GM19025 (cell line): ENCODE measurements at regions not wholly inside any gene's neighbourhood (a gene's known extent, or its start where the extent isn't known, plus 50 kb on each side); places are given as distances from the start of the nearest gene placed in this dataset.
"Not testable (repeated sequence)": the region's sequence is repeated elsewhere in the genome, so short reads cannot be mapped to it uniquely, and the experiment has no call there.

Experiments used
- ATAC-seq: cut with Tn5 transposase; IDR thresholded peaks from one replicate; pipeline ENCODE4 v1.9.1; 2021; ENCODE audit warnings: mild to moderate bottlenecking, low read depth, moderate library complexity; ENCODE audit not compliant: unreplicated experiment

- ATAC-seq, result no peak
These were observed 103.6 kb upstream of the ADGRG2 start for GRCh38 chrX:19225909-19226308.

GRCh38 chrX:19229896-19230295 is 107.6 kb upstream of the ADGRG2 start:
- not testable (repeated sequence) for ATAC-seq

GRCh38 chrX:19237901-19238300 is 105.8 kb upstream of the PDHA1 start:
- ATAC-seq, result no peak

- ATAC-seq, result no peak
These were observed 100.3 kb upstream of the PDHA1 start for GRCh38 chrX:19243431-19243830.

DNA sequence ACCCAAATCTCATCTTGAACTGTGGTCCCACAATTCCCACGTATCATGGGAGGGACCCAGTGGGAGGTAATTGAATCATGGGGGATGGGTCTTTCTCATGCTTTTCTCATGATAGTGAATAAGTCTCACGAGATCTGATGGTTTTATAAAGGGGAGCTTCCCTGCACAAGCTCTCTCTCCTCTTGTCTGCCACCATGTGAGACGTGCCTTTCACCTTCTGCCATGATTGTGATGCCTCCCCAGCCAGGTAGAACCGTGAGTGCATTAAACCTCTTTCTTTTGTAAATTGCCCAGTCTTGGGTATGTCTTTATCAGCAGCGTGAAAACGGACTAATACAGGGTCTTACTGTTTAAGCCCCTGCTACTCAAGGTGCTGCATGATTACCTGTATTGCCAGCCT is 98.8 kb upstream of the PDHA1 start:
- ATAC-seq, result not testable (repeated sequence)

- ATAC-seq, result no peak
These were observed 97.9 kb upstream of the PDHA1 start for GRCh38 chrX:19245711-19246269.

GRCh38 chrX:19256986-19257385 is 86.7 kb upstream of the PDHA1 start:
- ATAC-seq, result no peak

GRCh38 chrX:19261026-19261425 is 82.7 kb upstream of the PDHA1 start:
- ATAC-seq, result not testable (repeated sequence)

GRCh38 chrX:19270727-19271126 is 73.0 kb upstream of the PDHA1 start:
- no peak for ATAC-seq

- ATAC-seq, result no peak
These were observed 71.3 kb upstream of the PDHA1 start for GRCh38 chrX:19272452-19272851.

- no peak for ATAC-seq
These were observed 63.1 kb upstream of the PDHA1 start for GRCh38 chrX:19280636-19281035.

GRCh38 chrX:19281256-19281655 is 62.5 kb upstream of the PDHA1 start:
- ATAC-seq, result no peak

DNA sequence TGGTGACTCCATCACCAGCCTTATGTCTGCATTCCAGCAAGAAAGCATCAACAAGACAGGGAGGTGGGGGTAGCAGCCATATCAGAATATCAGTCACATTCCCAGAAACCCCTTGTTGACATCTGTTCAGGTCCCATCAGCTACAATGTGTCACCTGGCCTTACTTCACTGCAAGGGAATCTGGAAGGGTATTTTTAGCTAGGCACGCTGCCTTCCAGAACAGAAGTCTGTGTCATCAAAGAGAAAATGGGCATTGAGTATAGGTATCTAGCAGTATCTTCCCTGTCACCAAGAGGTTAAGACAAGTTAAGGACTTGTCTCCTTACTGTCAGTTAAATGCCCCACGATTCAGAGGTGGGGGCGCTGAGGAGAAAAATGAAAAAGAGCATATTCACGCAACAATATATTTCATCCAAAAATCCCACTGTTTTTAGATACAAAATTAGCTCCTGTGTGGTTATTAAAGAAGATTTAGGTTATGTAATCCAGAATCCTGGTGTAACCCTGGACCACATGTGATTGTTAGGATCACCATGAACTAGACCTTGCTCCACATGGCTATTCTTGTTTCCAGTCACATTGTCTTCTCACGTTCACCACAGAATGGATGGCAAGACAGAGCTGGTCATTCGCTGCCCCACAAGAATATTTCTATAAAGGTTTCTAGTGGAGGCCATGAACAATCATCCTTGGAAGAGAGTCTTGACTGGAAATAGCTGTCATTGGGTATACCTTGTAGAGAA is 60.0 kb upstream of the PDHA1 start:
- ATAC-seq, result no peak

DNA sequence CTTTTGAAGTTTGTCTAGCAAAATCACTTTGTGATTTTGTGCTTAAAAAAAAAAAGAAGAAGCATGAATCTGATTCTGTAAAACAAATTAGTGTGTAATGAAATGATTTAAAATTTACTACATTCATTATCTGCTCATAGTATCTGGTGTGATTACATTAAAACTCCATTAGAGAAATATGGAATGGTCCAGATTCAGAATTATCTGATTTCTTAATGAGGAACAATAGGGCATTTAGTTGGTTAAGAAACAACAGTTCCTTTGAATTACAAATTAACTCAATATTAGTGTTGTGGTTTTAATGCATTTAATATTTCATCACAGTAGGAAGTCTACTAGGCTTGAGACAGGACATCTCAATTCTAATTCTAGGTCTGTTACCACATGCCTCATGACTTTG is 57.9 kb upstream of the PDHA1 start:
- ATAC-seq, result no peak

- ATAC-seq, result no peak
These were observed 52.6 kb upstream of the PDHA1 start for GRCh38 chrX:19291086-19291485.

GRCh38 chrX:19293606-19294325 is 50.0 kb upstream of the PDHA1 start:
- ATAC-seq, result no peak
